Activated CD8-positive, alpha-beta memory T cell treated with anti-CD3 and anti-CD28 coated beads for 24 hours (primary cell): ENCODE measurements at regions not wholly inside any gene's neighbourhood (a gene's known extent, or its start where the extent isn't known, plus 50 kb on each side); places are given as distances from the start of the nearest gene placed in this dataset.
"Not testable (repeated sequence)": the region's sequence is repeated elsewhere in the genome, so short reads cannot be mapped to it uniquely, and the experiment has no call there.

Experiments
- DNase-seq: peaks from one replicate; pipeline ENCODE4 v3.0.0-alpha.2; 2020

- DNase-seq = peak; percentile 80
Observed at GRCh38 chr15:31488437-31489204, 162.0 kb downstream of the KLF13 start.

DNA sequence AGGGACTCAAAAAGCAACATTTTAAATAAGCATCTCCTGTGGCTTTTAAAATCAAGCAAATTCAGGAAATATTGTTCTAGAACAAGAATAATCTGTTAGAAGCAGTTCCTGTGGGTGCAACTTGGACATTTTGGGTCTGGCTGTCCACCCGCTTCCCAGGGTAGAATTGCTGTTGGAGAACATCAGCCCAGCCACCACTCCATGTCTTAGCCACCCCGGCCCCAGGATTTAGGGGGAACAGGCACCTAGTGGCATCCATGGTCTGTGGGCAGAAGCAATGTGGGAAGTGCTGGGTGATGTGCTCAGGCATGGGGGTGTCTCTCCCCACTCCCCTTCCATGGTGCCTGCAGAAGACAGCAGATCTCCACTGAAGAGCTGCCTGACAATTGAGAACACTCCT, 162.6 kb downstream of the KLF13 start:
- no peak for DNase-seq

GRCh38 chr15:31489801-31490646, 163.4 kb downstream of the KLF13 start:
- peak; percentile 73 for DNase-seq

DNA sequence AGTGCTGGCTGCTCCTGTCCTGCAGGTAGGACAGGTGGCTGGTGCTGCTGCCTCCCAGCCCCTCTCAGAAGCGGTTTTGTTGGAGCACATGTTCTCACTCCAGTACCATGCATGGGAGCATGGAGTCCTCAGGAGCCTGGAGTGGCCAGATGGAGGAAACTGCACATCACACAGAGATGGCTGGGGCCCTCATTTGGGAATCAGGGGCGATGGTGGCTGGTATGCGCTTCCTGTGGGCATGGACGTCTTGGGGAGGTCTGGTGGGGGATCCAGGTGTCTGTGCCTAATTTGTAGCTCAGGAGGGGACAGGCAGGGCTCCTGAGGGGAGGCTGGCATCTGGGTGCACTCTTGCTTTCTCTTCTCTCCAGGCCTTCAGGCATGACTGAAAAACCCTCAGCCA, 168.2 kb downstream of the KLF13 start:
- peak; percentile 35 for DNase-seq

DNA sequence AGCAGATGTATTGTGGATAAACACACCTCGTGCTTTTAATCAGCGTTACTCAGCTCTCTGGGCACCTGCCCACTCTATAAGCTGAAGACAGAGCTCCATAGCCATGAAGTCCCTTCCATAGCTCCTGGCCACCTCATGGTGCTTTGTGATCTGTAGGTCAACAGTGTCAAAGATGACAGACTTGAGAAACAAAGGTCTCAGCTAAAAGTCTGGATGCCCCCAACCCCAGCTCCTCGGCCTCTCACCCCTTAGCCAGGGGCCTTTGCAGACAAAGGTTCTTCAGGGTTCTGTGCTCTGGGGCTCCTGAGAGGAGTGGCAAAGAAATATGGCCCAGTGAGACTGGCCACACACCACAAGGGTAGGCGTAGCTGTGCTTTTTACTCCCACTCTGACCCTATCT, 168.6 kb downstream of the KLF13 start:
- no peak for DNase-seq

DNA sequence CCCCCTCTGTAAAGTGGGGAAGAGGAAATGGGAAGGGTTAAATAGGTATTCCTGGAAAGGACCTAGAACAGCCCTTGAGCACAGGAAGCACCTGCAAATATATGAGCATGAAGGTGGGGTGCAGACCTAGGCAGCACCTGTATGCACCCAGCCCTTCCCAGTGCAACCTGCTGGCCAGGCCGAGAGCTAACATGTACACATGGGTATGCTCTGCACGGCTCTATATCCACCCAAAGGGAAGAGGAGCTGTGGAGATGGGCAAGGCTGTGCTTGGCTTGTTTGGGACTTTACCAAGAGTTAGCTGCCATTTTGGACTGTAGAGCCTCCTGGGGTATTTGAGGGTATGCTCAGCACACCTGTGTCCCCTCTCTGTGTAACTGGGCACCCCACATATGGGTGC, 171.2 kb downstream of the KLF13 start:
- peak; percentile 37 for DNase-seq

DNA sequence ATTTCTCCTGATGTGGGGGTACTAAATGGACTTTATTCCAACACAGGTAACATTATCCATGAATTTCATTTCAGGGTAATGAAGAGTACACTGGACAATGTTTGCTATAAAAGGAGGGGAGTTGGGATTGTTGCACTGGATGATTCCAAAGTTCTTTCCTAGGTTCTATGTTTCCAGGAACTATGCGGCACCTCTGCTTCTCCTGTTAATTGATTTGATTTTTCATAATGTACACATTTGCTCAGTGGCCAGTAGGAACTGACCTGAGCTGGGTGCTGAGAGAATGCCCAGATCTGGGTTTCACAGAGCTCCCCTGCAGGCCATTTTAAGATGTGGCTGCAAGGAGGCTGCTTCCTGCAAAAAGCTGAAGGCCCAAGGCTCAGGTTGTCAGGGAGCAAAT, 171.7 kb downstream of the KLF13 start:
- no peak for DNase-seq

- DNase-seq = peak; percentile 21
Observed at GRCh38 chr15:31498756-31499155, 172.1 kb downstream of the KLF13 start.

DNA sequence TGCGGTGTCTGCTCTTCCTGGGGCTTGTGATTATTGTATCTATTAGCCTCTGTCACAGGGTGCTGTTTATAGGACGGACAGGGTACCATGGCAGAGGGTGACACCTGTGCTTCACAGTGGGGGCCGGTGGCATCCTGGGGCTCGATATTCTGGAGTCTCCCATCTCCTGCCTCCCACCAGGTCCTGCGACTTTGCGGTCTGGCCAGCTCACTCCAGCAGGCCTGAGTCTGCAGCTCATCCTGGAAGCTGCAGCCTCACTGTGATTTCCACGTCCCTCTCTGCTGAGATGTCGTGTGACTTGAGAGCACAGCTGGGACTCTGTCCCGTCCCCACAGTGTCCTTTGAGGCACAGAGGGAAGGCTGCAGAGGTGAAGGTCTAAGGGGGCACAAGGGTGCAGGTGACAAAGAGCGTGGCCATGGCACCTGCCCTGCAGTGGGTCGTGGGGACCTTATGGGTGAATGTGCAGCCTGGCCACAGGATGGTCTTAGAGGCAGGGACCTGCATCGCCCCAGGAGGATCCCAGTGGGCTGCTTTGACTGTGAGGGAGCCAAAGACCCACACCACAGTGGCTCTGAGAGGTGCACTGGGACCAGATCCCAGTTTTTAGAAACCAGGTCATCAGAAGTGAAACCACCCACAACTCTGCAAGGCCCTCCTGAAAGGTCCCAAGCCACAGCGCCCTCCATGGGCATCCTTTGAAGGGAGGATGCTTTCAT, 172.8 kb downstream of the KLF13 start:
- DNase-seq = peak; percentile 37

- peak; percentile 43 for DNase-seq
Observed at GRCh38 chr15:31499953-31500765, 173.5 kb downstream of the KLF13 start.

GRCh38 chr15:31500766-31501449, 174.3 kb downstream of the KLF13 start:
- DNase-seq = peak; percentile 38

DNA sequence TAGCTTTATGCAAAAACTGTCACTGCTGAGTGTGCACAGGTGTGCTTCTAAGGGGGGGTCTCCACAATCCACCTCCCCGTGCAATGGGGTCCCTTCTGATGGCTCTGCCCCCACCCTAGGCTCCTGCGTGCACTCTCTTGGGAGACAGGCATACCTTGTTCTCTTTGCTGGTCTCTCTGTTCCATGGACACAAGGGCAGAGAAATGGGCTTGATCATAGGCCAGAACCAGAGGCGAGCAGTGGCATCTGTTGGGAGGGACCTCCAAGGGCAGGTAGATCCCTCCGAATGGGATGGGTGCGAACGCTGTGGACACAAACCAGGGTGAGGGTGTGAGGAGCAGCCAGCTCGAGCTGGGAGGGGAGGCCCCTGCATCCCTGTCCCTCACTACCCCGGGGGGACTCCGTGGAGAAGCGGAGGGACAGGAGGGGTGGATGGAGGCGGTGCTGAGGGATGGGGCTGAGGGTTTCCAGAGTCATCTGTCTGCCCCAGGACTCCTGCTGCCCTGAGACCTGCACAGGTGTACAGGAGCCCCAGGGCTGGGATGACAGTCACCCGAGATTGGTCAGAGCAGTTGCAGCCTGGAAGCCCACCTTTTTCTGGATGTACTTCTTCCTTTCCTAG, 175.0 kb downstream of the KLF13 start:
- DNase-seq = peak; percentile 52

GRCh38 chr15:31502541-31503229, 176.1 kb downstream of the KLF13 start:
- DNase-seq = peak; percentile 28

DNA sequence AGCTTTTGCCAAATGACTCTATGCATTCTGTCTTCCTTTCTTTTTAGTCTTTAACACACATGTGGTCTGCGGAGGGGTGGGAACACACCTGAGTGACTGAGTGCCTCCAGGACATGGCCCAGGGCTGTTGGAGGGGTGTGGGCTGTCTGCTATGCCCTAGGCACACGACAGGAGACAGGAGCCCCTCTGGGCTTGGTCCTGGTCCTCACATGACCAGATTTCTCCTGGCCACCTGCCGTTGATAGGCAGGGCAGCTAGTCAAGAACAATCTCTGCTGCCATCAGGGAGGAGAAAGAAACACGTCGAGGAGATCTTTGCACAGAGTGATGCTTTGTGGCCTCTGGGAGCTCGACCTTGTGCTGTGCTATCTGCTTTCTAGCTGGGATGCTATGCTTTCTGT, 176.6 kb downstream of the KLF13 start:
- DNase-seq = peak; percentile 26

DNA sequence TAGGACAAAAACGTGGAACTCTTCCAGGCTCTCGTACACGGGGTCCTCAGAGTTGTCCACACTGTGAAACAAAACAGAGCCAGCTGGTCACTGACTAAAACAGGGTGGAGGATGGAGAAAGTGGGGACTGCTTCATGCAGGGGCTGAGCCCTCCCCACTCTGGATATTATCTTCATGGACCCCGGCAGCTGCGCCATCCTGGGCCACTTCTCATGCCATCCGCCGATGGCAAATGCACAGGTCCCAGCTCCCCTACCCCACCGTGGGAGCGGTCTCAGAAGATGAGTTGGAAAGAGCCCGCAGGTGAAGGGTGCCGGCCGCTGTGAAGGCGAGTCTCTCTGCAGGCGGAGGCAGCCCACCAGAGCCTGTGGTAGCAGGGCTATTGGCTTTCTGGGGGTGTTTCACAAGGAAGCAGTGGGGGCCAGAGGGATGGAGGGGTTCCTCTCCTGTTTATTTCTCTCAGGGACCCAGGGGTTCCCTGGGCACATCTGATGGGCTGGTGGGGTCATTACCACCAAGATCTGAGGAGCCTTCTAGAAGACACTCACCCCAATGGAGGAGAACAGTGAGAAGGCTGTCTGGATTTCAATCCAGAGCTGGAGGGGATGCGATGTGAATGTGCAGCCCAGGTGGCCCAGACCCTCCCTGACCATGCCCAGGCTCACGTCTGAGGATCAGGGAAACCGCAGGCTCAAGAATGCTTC, 177.3 kb downstream of the KLF13 start:
- DNase-seq = peak; percentile 44

DNA sequence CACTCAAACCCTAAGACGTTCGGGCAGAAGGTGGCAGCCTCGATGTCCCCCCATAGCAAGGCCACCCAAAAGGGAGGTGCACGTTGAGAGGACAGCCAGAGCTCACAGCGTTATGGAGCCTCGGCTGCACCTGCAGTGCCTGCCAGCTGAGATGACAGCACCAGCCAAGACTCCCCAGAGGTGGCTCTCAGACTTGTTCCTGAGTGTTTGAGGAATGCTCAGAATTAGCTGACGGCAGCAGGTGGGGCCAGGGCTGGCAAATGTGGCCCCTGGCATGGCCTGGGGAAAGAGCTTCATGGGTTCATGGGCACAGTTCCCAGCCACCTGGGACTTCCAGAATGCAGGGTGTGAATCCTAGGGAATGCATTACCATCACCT, 177.8 kb downstream of the KLF13 start:
- peak; percentile 32 for DNase-seq

GRCh38 chr15:31507573-31507972, 180.9 kb downstream of the KLF13 start:
- not testable (repeated sequence) for DNase-seq

DNA sequence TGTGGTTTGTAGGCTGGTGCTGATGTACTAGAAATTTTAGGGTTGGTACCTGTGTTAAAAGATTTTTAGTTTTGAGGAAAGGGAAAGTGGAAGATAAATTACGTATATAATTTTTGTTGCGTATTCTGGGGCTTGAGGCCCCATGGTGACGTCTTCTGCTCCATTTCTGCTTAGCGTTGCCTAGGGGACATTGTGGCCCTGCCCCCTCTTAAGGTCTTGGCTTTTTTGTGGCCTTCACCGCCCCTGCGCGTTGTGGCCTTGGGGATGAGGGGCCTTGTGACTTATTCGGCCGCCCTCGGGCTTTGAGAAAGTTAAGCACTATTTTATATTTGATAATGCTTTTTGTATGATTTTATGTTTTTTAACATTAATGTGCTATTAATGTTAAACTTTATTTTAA, 182.0 kb downstream of the KLF13 start:
- DNase-seq = peak; percentile 44

DNA sequence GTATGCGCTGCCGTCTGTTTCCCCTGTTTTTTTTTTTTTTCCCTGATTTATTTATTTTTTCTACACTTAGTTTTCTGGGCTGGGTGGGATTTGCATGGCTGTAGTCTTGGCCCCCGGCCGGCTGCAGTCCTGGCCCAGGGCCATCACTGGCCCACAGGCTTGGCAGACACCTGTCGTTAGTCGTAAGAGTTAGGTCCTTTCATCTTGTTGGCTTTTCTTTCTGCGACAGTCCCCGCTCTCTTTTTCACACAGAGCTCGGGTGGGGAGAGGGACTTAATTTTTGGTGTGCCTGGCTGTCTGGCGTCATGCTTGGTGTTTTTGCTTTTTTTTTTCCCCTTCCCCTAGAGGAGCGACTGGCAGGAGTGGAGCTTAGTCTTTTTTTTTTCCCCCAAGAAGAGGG, 183.4 kb downstream of the KLF13 start:
- peak; percentile 47 for DNase-seq

DNA sequence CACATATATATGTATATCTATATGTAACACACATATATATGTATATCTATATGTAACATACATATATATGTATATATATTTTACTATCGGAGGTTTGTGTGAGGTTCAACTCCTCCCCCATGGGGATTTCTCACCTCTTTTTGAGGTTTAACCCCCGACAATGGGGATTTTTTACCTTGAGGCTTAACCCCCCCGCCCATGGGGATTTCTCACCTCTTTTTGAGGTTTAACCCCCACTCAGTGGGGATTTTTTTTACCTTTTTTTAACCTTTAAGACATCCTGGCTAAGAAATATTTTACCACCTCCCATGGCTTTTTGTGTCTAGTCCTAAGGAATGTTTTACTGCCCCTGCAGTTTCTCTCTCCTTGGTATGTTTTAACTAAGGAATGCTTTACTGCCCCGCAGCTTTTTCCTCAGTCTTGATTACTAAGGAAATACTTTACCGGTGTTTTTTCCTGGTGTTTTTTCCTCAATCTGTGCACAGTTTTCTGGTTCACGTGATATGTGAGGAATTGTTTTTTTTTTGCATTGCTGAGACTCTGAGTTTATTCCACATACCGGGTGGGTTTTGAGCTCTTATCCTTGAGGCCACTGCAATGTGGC, 185.2 kb downstream of the KLF13 start:
- DNase-seq = peak; percentile 68
